ENCODE measurements at regions not wholly inside any gene's neighbourhood (a gene's known extent, or its start where the extent isn't known, plus 50 kb on each side); places are given as distances from the start of the nearest gene placed in this dataset.

DNA sequence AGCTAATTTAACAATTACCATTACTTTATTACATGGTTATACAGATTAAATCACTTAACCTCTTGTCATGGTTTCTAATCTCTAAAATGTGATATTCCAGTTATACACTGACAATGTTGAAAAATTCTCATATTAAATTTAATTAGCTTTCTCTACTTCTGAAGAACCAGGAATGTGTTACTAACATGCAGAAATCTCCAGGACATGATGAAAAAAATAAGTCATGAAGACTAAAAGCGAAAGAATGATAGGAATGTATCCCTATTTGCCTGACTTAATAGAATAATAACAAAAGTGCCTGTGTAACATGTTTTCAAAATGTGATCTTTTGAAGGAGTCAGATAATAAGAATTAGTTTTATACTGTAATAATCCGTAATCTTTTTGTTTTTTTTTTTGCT, 2823.7 kb upstream of the PCDH20 start:
- TF ChIP-seq CTCF (IDR thresholded peaks at IDR 0.05; ENCODE audit: unreplicated experiment) = no peak
- no peaks in the 10 kb centered on the region for H3K9me3 Mint-ChIP-seq (ENCODE audit: low read depth)
- no peaks in the 10 kb centered on the region for H3K27me3 Mint-ChIP-seq
- no peak overlapping the region for H3K4me3 Mint-ChIP-seq (ENCODE audit: low read depth)
- no peak for DNase-seq (ENCODE audit: low spot score, unreplicated experiment)
- no peak overlapping the region for H3K27ac Mint-ChIP-seq
- H3K4me1 Mint-ChIP-seq (ENCODE audit: low read depth) = peaks cover 1% of the 10 kb centered on the region
- H3K36me3 Mint-ChIP-seq (ENCODE audit: insufficient read depth) = no peaks in the 10 kb centered on the region

- Mint-ChIP-seq H3K27ac (no peak overlapping the region), H3K27me3 (no peaks in the 10 kb centered on the region), H3K4me1 (ENCODE audit: low read depth) (no peaks in the 10 kb centered on the region), H3K36me3 (ENCODE audit: insufficient read depth) (no peaks in the 10 kb centered on the region), H3K9me3 (ENCODE audit: low read depth) (peaks cover 3% of the 10 kb centered on the region), H3K4me3 (ENCODE audit: low read depth) (no peak overlapping the region)
- no peak for DNase-seq (ENCODE audit: low spot score, unreplicated experiment)
- TF ChIP-seq CTCF (IDR thresholded peaks at IDR 0.05; ENCODE audit: unreplicated experiment) = no peak
Measured at GRCh38 chr13:64234255-64234654, 2818.6 kb upstream of the PCDH20 start.

DNA sequence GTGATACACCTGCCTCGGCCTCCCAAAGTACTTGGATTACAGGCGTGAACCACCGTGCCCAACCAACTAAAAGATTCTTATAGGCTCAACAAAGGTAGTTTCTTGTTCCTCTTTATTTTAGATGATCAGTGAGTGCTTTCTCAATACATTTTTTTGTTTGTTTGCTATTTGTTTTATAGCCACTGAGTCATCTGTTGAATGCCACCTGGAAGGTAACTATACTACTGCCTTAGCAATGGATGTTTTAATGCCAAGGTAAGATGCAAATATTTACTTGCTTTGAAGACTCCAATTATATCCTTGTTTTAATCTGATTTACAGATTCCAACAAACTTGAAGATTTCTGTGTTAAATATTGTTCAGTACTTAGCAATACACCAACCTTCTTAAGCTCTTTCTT, 2807.4 kb upstream of the PCDH20 start:
- H3K9me3 Mint-ChIP-seq (ENCODE audit: low read depth) = peaks cover 2% of the 10 kb centered on the region
- H3K27ac Mint-ChIP-seq = no peak overlapping the region
- no peaks in the 10 kb centered on the region for H3K27me3 Mint-ChIP-seq
- H3K36me3 Mint-ChIP-seq (ENCODE audit: insufficient read depth) = no peaks in the 10 kb centered on the region
- peaks cover 2% of the 10 kb centered on the region for H3K4me1 Mint-ChIP-seq (ENCODE audit: low read depth)
- no peak for TF ChIP-seq CTCF (IDR thresholded peaks at IDR 0.05; ENCODE audit: unreplicated experiment)
- no peak overlapping the region for H3K4me3 Mint-ChIP-seq (ENCODE audit: low read depth)
- DNase-seq (ENCODE audit: low spot score, unreplicated experiment) = no peak

GRCh38 chr13:64206430-64207225, 2791.0 kb upstream of the PCDH20 start:
- Mint-ChIP-seq H3K36me3 (ENCODE audit: insufficient read depth) (no peaks in the 10 kb centered on the region), H3K27ac (no peak overlapping the region), H3K27me3 (no peaks in the 10 kb centered on the region), H3K4me1 (ENCODE audit: low read depth) (no peaks in the 10 kb centered on the region), H3K4me3 (ENCODE audit: low read depth) (no peak overlapping the region), H3K9me3 (ENCODE audit: low read depth) (peaks cover 3% of the 10 kb centered on the region)
- DNase-seq (ENCODE audit: low spot score, unreplicated experiment) = no peak
- no peak for TF ChIP-seq CTCF (IDR thresholded peaks at IDR 0.05; ENCODE audit: unreplicated experiment)

DNA sequence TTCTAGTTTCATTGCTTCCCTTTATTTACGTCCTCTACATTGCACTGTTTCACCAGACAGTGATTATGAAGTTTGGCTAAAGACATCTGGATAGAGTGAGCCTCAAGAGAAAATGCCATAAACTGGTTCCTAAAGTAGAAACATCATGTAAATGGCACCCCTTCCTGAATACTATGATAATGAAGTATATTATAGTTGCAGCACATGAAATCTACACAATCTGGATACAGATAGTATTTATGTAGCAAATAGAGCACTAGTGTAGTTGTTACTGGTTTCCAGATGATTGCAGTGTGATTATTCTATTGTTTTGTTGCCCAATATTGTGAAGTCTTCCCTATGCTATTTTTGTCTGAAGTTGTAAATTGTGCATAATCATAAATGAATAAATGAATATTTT, 2786.9 kb upstream of the PCDH20 start:
- Mint-ChIP-seq H3K27me3 (no peaks in the 10 kb centered on the region), H3K4me3 (ENCODE audit: low read depth) (no peak overlapping the region), H3K27ac (no peak overlapping the region), H3K36me3 (ENCODE audit: insufficient read depth) (no peaks in the 10 kb centered on the region), H3K4me1 (ENCODE audit: low read depth) (peaks cover 4% of the 10 kb centered on the region), H3K9me3 (ENCODE audit: low read depth) (peaks cover 3% of the 10 kb centered on the region)
- no peak for TF ChIP-seq CTCF (IDR thresholded peaks at IDR 0.05; ENCODE audit: unreplicated experiment)
- DNase-seq (ENCODE audit: low spot score, unreplicated experiment) = no peak
